GM19372 (cell line): ENCODE measurements at regions not wholly inside any gene's neighbourhood (a gene's known extent, or its start where the extent isn't known, plus 50 kb on each side); places are given as distances from the start of the nearest gene placed in this dataset.
"Not testable (repeated sequence)": the region's sequence is repeated elsewhere in the genome, so short reads cannot be mapped to it uniquely, and the experiment has no call there.

Experiments used
- ATAC-seq: cut with Tn5 transposase; IDR thresholded peaks from one replicate; pipeline ENCODE4 v1.9.1; 2021; ENCODE audit warnings: mild to moderate bottlenecking, low read depth, moderate library complexity; ENCODE audit not compliant: unreplicated experiment

DNA sequence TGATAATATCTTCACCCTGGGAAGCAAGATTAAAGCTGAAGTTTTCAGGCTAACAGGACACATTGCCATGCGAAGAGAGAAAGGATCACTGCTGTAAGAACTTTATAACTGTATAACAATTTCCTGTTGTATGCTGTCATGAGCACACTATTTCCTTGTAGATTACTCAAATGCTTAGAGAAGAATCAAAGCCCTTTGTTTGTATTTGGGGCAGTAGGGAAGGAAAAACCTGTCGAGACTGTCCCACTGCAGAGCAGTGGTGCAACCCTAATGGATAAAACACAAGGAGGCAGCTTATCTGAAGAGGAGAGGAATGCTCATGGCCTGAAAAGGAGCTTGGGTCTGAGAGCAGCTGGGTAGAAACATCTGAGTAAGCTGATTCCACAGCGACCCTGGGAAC lies 327.7 kb upstream of the NPSR1 start:
- no peak for ATAC-seq

DNA sequence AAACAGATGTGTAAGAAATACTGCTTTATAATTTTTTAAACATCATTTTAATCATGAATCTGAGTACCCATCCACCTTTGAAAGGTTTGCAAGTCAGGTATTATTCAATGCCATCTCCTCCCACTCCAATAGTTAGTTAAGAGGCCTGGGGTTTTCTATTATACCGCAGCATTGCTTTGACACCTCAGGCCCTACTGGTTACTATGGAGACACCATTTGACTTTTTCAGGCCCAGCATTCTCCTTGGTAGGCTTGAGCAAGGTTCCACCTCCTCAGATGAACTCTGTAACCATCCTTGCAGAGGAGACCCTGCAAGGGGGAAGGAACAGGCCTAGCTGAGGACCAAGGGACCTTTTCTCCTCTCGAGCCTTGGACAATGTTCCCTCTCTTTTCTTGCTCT lies 326.9 kb upstream of the NPSR1 start:
- ATAC-seq, result no peak

DNA sequence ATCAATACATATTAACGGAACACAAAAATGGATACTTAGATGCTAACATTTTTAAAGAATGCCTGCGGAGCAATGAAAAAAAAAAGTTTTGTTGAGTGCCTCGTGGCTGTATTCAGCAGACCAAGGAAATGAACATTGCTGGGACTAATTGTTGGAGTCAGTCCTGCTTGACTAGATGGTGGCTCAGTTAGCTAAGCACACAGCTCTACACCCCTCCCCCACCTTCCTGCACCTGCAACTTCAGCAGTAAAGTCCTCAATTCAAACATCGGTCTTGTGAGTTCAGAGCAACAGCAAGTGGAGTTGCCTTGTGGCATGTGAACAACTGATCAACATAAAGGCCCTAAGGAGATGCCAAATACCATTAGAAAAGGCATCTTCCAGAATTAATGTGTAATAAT lies 326.0 kb upstream of the NPSR1 start:
- ATAC-seq, result no peak

DNA sequence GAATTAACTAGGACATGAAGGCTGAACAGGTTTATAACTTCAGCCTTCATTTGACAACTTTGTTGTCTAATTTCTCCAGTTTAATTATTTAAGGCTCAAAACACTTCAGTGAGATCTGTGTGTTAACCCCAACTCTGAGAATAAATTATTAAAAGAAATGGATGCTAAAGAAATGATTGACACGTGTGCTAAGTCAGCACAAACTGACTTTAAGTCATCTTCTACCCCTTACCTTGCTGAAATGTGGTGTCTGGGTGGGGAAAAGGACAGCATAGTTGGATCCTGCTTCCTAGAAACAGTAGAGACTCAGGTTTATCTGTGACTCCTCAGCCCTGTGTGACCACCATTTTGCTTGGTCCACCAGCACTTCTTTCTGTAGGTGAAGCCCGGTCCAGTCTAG lies 324.8 kb upstream of the NPSR1 start:
- no peak for ATAC-seq

DNA sequence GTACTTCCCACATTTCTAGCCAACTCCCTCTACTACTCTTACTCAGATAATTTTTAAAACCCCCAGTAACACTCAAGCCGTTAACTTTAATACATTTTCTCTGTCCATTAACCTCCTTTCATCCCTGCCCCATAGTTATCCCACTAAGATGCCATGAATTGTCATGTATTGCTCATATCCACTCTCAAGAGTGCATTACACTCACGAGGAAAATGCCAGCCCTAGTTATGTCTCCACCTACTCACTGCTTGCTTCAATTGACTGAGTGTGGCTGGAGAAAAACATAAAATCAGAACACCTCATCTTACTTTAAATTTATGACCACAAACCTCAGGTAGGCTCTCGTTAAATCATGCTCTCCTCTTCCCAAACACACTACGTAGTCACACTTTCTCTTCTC lies 324.1 kb upstream of the NPSR1 start:
- no peak for ATAC-seq

DNA sequence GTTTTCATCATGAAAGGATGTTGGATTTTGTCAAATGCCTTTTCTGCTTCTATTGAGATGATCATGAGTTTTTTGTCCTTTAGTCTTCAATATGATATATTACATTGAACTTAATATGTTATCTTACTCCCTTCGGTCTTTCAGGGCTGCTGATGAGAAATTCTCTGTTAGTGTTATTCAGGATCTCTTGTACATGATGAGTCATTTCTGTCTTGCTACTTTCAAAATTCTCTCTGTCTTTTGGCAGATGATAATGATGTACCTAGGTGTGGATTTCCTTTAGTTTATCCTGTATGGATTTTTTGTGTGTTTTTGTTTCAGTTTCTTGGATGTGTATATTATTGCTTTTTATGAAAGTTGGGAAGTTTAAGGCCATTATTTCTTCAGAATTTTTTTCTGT lies 320.9 kb upstream of the NPSR1 start:
- ATAC-seq, result no peak

DNA sequence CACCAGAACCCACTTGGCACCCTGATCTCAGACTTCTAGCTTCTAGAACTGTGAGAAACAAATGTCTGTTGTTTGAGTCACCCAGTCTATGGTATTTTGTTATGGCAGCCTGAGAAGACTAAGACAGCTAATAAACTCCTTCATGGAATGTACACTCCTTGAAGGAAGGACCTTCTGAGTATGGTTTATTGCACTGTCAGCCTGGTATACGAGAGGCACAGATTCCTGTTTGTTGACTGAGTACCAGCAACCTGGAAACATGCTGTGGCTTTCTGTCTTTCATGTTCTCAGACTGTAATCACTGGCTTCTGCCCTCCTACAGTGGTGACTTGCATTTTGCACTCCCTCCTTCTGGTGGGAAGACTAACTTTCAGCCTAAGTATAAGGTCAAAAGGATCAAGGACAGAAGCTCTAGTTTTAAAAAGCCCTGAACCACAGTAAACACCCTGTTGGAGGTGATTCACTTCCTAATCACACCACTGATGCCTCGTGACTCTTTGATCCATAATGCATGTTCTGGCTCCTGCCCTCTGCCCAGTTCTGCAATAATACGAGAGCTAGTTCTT lies 319.0 kb upstream of the NPSR1 start:
- no peak for ATAC-seq

DNA sequence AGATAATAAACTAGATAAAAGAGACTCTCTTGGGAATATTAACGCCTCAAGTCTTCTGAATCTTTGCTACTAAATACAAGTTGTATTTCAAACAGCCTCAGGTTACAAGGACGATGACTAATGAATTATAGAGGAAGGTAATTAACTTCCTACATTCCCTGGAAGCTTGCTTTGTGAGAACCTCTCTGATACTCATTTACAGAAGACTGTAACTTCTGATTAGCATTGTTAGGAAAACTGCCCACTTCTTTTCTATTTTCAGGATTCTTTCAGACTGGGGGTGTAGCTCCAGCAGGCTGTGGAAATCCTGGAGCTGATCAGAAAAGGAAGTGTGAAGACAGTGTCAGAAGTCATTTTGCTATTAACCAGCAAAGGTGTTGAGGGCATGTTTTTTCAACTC lies 316.7 kb upstream of the NPSR1 start:
- ATAC-seq, result no peak

DNA sequence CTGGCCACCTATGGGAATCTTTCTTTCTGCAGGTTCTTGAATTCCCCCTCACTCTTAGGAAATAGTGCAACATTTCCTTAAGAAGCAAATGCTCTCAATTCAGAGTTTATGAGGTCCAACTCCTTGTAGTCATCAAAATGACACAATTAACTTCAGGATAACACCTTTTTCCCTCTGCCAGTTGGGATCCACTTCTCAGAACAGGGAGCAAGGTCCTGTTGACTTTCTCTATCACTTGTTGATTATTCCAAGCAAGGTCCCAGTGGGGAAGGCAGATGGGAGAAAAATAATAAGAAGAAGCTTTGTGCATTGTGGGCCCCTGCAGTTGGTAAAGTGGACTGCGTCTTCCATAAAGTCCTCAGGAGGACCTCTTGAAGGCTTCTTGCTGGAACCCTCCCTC lies 315.6 kb upstream of the NPSR1 start:
- no peak for ATAC-seq

DNA sequence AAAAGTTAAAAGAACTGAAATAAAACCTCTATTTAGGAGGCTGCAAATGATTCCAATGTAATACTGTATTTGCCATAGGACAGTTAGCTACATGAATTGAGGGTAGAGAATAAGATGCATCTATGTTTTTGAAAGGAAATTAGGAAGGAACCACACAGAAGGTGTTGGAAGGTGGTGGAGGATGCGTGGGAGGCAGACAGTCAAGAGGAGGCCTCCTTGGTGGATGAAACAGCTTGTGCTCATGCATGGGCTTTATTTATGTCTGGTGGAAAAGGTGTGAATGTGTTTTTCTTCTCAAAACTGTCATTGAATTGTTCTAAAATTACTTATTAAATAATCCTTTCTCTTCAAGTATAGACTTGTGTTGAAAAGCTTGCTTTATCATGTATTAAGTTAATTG lies 314.4 kb upstream of the NPSR1 start:
- ATAC-seq, result no peak

DNA sequence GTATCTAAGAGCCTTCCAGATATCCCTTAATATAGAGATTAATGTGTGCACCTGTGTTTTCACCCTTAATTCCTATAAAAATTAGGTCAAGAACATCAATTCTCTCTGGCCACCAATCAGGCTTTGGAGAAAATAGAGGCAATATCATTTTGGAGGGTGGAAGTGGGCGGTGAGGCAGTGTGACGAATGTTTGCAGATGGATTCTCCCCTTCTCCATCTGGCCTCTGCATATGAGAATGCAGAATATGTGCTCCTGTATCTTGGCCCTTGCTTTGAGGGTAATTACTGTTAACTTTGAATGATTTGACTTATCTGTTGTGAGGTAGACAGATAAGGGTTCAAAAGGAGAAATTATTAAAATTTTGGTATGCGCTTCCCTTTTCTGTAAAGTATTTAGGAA lies 304.0 kb upstream of the NPSR1 start:
- no peak for ATAC-seq

DNA sequence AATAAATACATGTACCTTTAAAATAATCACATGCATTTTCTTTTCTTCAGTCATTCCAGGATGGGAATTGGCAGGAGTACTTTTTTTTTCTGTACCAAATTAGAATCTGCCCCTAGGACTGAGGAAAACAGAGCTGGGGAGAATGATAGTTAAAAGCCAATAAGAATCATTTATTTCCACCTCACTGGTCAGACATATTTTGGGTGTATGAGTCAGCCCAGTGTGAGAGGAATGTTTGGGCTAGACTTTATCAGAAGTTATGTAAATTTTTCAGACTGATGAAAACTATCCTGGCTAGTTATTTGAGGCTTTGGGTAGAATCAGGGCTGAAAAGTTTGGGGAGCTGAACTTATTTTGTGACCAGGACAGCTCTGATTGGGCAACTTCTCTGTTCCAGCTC lies 303.1 kb upstream of the NPSR1 start:
- no peak for ATAC-seq

DNA sequence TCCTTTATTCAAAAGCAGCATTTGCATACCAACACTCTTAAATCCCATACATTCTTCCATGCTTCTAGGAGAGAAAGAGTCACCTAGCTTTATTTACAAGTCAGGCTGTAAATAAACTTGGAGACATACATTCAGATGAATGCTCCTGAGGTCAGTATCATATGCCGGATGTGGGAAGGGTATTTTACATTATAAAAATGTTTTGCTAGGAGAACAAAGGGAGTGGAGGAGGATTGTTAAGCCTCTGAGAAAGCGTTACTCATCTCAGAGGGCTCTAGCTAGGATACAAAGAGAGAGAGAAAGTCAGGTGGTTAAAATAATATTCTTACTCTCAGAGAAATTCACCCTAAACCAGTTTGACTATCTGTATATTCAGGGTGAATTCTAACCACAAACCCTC lies 300.9 kb upstream of the NPSR1 start:
- ATAC-seq, result no peak

DNA sequence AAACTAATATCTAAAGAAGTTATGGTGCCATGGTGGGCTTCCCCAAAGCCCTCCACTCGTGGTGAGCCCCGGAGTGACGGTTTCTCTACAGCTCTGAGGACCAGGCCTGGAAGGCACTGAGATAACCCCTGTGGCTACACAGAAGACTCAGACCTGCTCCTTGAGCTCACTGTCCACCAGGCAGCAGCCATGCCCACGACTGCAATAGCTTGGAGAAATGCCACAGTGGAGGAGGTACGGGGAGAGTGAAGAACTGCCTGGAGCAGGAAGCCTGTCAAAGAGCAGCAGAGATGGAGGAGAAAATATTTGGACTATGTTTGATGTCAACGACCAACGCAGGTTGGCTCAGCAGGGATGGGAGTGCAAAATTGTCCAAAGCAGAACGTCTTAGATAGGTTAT lies 300.1 kb upstream of the NPSR1 start:
- no peak for ATAC-seq

DNA sequence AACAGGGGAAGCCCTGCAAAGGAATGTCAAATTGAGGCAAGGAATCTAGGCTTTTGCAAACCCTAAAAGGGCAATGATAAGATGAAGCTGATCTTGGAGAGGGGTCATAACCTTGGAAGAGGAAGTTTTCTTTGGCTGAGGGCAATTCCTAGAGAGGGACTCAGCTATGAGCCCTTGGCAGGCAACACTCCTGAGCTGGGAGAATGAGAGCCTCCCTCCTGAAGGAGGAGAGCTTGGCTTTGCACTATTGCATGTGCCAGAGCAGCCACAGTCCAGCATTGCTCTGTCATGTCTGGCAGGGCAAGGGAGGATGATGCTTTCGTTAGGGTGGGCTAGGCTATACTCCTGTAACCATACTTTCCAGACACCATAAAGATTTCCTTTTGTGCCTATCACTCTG lies 299.4 kb upstream of the NPSR1 start:
- not testable (repeated sequence) for ATAC-seq

DNA sequence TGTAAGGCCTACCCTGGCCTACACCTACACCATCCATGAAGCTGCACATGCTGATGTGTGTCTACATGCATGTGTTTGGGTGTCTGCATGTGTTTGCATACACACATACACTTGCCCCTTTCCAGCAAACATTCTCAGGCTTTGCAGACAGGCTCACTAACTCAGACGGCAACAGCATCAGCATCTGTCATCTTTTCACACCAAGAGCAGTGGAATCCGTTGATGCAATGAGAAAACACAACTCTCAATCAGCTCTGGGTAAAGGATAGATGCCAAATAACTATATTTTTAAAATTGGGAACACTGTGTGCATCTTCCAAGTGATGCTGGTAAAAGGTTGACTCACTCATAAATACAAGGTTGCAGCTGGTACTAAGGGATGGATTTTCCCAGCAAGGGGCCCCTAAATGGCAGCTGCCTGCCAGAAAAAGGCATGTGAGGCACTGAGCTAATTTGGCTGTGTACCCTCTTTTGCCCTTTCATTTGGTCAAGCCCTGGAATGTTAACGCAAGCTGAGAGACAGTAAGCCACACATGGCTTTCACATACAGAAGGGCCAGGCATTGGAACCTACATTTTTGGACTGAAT lies 296.3 kb upstream of the NPSR1 start:
- no peak for ATAC-seq

DNA sequence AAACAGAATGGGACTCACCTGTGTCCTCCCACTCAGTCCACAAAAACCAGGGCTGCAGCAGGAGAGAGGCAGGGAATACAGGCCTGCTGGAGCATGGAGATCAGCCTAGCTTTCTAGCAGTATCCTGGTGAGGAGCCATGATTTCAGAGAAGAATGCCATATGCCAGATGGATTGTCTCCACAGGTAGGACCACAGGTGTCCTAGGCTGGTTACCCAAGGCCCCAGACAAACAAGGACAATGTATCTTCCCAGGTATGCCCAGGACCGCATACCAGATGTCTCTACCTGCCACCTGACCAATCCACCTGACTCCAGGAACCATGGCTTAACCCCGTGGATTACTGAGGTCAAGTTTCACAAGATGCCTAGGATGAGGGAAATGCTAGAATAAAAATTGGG lies 295.4 kb upstream of the NPSR1 start:
- ATAC-seq, result no peak

DNA sequence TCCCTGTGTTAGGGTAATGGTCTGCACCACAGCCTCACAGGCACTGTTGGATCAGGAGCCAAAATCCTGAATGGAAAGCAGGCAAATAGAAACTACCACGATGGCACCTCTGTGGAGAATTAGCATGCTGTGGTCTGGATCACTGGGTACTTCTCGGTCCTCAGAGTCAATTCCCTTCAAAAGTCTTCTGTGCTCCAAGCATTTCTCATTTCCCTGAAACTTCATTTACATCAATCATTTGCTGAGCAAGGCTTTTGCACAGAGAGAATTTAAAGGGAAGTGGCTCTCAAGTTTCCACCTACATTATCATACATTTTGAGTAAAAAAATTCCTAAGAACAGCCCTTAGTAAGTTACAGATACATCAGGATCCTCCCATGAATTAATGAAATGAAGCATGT lies 293.9 kb upstream of the NPSR1 start:
- no peak for ATAC-seq

DNA sequence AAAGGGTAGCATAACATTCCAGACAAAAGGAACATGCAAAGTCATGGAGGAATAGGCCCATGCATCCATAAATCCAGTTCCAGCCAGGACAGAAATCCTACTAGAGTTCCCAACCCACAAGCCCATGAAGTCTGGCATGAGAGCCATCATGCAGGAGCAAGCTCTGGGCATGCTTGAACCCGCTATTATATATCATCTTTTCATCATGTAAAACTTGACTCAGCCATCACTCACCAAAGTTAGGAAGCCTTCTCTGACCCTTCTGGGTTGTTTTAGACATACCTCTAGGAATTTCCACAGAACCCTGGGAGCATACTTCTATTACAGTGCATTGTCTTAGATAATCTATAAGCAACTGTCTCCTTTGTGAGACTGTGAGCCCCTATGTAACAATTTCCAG lies 293.0 kb upstream of the NPSR1 start:
- ATAC-seq, result no peak

DNA sequence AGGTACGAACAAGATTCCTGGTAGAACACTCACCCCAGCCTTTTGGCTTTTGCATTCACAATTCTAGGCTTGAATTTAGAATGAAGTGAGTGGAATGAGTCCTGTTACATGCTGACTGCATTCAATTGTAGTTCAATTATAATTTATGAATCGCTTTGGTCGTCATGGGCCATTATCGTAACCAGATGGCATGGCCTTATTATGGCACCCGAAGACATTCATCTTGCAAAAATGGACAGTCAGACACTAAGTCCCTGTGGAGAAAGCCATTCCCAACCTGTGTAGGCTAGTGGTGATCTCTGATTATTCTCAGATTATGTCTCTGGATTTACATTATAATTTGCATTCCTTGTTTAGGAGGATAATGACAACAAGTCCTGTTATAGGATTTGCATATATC lies 292.4 kb upstream of the NPSR1 start:
- no peak for ATAC-seq

DNA sequence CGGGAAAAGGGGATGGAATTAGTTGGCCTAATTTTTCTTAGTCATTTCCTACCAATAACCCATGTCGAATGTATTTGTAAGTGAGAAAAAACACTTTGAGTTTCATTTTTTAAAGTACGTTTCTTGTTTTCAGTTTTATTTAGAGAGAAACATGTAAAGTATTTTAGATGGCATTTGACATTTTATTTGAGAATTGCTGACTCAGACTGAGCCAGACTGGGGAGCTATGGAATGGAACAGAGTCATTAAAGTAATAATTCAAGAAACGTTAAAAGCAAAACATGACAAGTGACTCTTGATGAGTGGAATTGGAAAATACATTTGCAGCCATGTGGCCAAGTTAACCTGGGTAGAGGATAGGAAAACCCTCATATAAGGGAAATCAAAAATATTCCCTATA lies 286.1 kb upstream of the NPSR1 start:
- ATAC-seq, result no peak

DNA sequence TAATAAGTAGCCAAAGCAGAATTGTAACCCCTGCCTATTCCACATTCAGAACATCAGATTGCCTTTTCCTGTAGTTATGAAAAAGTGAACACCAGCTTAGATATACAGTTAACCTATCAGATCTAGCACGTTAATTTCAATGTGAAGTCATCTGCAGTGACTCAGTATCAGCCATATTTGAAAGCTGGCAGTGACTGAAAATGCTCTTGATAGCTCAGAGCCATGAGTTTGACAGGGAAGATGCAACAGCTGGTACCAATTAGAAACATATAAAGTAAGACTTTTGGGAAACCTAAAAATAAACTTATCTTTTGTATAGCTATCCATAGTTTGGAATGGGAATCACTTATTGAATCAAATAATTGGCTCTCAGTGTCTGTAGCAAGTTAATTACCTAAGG lies 284.1 kb upstream of the NPSR1 start:
- ATAC-seq, result no peak
